ENCODE measurements at regions not wholly inside any gene's neighbourhood (a gene's known extent, or its start where the extent isn't known, plus 50 kb on each side); places are given as distances from the start of the nearest gene placed in this dataset.

GRCh38 chr5:3187771-3188425 is 407.7 kb upstream of the IRX1 start:
- no peaks in the 10 kb centered on the region for H3K9me3 Mint-ChIP-seq
- H3K27me3 Mint-ChIP-seq (ENCODE audit: low read depth), result peaks cover 32% of the 10 kb centered on the region
- no peak for TF ChIP-seq CTCF (conservative IDR thresholded peaks at IDR 0.05)
- no peak for DNase-seq (ENCODE audit: low read depth, low spot score)
- peaks cover 30% of the 10 kb centered on the region for H3K4me1 Mint-ChIP-seq
- no peak overlapping the region for H3K4me3 Mint-ChIP-seq
- no peak overlapping the region for H3K27ac Mint-ChIP-seq (ENCODE audit: unreplicated experiment)
- H3K36me3 Mint-ChIP-seq (ENCODE audit: low read depth), result no peaks in the 10 kb centered on the region

GRCh38 chr5:3186736-3187405 is 408.8 kb upstream of the IRX1 start:
- peaks cover 28% of the 10 kb centered on the region for H3K27me3 Mint-ChIP-seq (ENCODE audit: low read depth)
- no peak overlapping the region for H3K4me3 Mint-ChIP-seq
- H3K9me3 Mint-ChIP-seq, result no peaks in the 10 kb centered on the region
- H3K4me1 Mint-ChIP-seq, result peaks cover 21% of the 10 kb centered on the region
- no peak for TF ChIP-seq CTCF (conservative IDR thresholded peaks at IDR 0.05)
- DNase-seq (ENCODE audit: low read depth, low spot score), result no peak
- no peak overlapping the region for H3K27ac Mint-ChIP-seq (ENCODE audit: unreplicated experiment)
- H3K36me3 Mint-ChIP-seq (ENCODE audit: low read depth), result no peaks in the 10 kb centered on the region

DNA sequence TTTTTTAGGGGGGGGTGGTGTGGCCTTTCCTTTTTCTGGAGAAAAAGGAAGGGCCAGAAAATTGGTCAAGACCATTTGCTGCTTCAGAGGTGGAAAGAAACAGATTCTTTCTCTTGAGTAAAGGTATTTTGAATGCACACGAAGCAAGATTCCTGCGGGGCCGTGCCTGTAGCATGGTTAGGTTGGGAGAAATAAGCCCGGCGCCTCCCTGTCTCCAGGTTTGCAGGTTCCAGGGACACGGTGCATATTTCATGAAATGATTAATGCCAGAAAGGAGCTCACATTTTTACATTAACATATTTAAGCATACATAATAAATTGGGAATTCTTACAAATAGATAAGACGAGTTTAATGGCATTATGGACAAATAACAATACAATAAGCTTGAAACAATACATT is 409.5 kb upstream of the IRX1 start:
- no peaks in the 10 kb centered on the region for H3K36me3 Mint-ChIP-seq (ENCODE audit: low read depth)
- no peaks in the 10 kb centered on the region for H3K9me3 Mint-ChIP-seq
- TF ChIP-seq CTCF (conservative IDR thresholded peaks at IDR 0.05), result no peak
- DNase-seq (ENCODE audit: low read depth, low spot score), result no peak
- H3K4me3 Mint-ChIP-seq, result no peak overlapping the region
- H3K27ac Mint-ChIP-seq (ENCODE audit: unreplicated experiment), result no peak overlapping the region
- peaks cover 21% of the 10 kb centered on the region for H3K4me1 Mint-ChIP-seq
- peaks cover 27% of the 10 kb centered on the region for H3K27me3 Mint-ChIP-seq (ENCODE audit: low read depth)

DNA sequence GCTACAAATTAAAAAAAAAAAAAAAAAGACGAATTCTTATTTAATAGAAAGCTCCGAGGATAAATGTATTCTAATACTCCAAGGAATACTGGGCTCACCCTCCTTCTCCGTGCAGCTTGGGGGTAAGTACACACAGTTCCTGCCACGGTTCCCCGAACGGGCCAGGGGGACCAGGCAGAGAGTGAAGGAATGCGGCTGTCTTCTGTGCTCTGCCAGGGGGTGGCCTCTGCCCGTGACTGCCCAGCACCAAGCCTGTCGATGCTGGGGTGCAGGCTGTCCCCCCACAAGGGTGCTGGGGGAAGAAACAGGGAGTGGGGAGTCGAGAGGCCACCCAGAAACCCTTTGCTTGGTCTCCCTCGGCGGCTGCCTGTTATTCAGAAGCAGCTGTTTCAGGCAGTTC is 410.1 kb upstream of the IRX1 start:
- H3K27me3 Mint-ChIP-seq (ENCODE audit: low read depth), result peaks cover 29% of the 10 kb centered on the region
- H3K36me3 Mint-ChIP-seq (ENCODE audit: low read depth), result no peaks in the 10 kb centered on the region
- no peaks in the 10 kb centered on the region for H3K9me3 Mint-ChIP-seq
- no peak for TF ChIP-seq CTCF (conservative IDR thresholded peaks at IDR 0.05)
- peaks cover 28% of the 10 kb centered on the region for H3K4me1 Mint-ChIP-seq
- H3K27ac Mint-ChIP-seq (ENCODE audit: unreplicated experiment), result no peak overlapping the region
- no peak for DNase-seq (ENCODE audit: low read depth, low spot score)
- no peak overlapping the region for H3K4me3 Mint-ChIP-seq

DNA sequence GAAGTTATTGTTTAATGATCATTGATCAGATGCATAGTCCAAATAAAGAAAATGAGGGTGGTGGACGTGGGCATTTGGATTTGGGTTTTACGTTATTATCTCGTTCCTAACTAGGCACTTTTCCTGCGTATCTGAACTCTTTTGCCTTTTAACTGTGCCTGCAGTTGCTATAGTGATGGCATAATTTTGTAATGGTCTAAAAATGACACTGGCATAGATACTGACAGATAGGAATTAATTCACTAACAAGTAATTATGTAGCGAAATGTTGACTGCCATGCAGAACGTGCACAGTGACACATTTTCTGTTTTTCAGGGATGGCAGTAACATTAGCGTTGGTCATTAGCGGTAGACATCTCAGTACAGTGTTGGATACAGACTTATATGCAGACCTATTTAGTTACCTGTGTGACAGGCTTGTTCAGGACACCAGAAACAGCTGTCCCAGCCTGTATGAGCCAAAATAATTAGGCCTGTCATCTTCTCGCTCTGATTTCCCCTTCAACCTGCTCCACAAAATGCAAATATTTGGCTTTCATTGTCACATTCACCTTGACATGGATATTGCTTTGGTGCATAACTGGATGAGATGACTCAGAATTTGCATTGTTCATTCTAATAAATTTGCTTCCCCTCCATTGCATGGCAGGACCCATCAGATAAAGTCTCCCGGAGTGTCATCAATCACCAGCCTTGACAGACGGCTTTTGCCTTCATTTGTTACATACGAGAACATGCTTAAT is 413.3 kb upstream of the IRX1 start:
- Mint-ChIP-seq H3K4me1 (peaks cover 28% of the 10 kb centered on the region), H3K27me3 (ENCODE audit: low read depth) (peaks cover 29% of the 10 kb centered on the region), H3K27ac (ENCODE audit: unreplicated experiment) (no peak overlapping the region), H3K9me3 (no peaks in the 10 kb centered on the region), H3K4me3 (no peak overlapping the region), H3K36me3 (ENCODE audit: low read depth) (no peaks in the 10 kb centered on the region)
- no peak for TF ChIP-seq CTCF (conservative IDR thresholded peaks at IDR 0.05)
- no peak for DNase-seq (ENCODE audit: low read depth, low spot score)
